ENCODE measurements at regions not wholly inside any gene's neighbourhood (a gene's known extent, or its start where the extent isn't known, plus 50 kb on each side); places are given as distances from the start of the nearest gene placed in this dataset.
"Not testable (repeated sequence)": the region's sequence is repeated elsewhere in the genome, so short reads cannot be mapped to it uniquely, and the experiment has no call there.

DNA sequence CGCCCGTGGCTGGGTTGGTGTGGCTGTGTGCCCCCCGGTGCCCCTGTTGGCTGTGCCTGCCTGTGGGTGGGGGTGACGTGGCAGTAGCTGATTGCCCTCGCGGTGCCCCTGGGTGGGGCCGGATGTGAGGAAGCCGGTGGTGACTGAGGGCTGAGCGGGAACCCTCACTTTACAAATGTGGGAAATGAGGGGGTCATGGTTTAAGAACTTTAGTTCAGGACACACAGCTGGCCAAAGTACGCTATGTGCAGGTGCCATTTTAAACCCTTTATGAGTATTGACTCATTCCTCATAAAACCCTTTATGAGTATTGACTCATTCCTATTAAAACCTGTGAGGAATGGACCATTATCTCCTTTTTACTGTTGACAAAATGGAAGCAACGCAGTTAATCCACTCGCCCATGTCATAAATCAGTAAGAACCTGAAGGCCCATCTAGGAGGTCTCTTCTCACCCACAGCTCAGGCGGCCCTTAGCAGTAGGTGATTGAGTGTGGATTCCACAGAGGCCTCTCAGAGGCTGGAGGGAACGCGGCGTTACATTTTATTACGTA is 290.1 kb upstream of the COBL start:
- Mint-ChIP-seq H3K27ac (ENCODE audit: low read depth) (no peak overlapping the region), H3K4me1 (no peaks in the 10 kb centered on the region), H3K9me3 (peaks cover 15% of the 10 kb centered on the region), H3K27me3 (no peaks in the 10 kb centered on the region), H3K36me3 (ENCODE audit: insufficient read depth) (no peaks in the 10 kb centered on the region), H3K4me3 (no peak overlapping the region)
- no peak for ATAC-seq (replicated peaks; ENCODE audit: extremely low read depth, poor library complexity, severe bottlenecking)
- no peak for DNase-seq (ENCODE audit: low spot score in 2 of 2)

DNA sequence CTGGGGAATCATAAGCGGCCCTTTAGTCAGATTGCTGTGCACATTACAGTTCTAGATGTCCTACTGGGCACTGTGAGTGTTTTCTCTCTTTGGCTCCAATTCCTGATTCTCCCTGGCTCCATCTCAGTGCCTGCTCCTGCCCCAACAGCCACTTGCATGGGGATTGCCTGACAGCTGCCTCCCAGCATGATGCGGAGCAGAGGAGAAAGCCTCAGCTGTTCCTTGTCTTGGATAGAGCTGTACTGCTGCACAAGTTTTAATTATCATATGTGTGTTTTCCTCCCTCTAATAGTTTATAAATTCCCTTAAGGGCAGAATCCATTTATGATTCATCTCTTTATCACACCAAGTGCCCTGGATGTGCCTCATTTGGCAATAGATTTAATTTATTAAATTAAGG is 285.8 kb upstream of the COBL start:
- H3K27me3 Mint-ChIP-seq, result no peaks in the 10 kb centered on the region
- DNase-seq (ENCODE audit: low spot score in 2 of 2) (no peak), ATAC-seq (replicated peaks; ENCODE audit: extremely low read depth, poor library complexity, severe bottlenecking) (no peak)
- H3K4me1 Mint-ChIP-seq, result no peaks in the 10 kb centered on the region
- H3K4me3 Mint-ChIP-seq, result no peak overlapping the region
- peaks cover 32% of the 10 kb centered on the region for H3K9me3 Mint-ChIP-seq
- no peaks in the 10 kb centered on the region for H3K36me3 Mint-ChIP-seq (ENCODE audit: insufficient read depth)
- no peak overlapping the region for H3K27ac Mint-ChIP-seq (ENCODE audit: low read depth)

- H3K4me3 Mint-ChIP-seq, result no peak overlapping the region
- no peaks in the 10 kb centered on the region for H3K27me3 Mint-ChIP-seq
- no peaks in the 10 kb centered on the region for H3K36me3 Mint-ChIP-seq (ENCODE audit: insufficient read depth)
- peaks cover 36% of the 10 kb centered on the region for H3K9me3 Mint-ChIP-seq
- DNase-seq (ENCODE audit: low spot score in 2 of 2), result no peak
- H3K4me1 Mint-ChIP-seq, result no peaks in the 10 kb centered on the region
- ATAC-seq (replicated peaks; ENCODE audit: extremely low read depth, poor library complexity, severe bottlenecking), result no peak
- no peak overlapping the region for H3K27ac Mint-ChIP-seq (ENCODE audit: low read depth)
Observed at GRCh38 chr7:51601461-51601860, 284.9 kb upstream of the COBL start.

- ATAC-seq (replicated peaks; ENCODE audit: extremely low read depth, poor library complexity, severe bottlenecking), result not testable (repeated sequence)
Observed at GRCh38 chr7:51599935-51600334, 283.3 kb upstream of the COBL start.

GRCh38 chr7:51593628-51594027 is 277.0 kb upstream of the COBL start:
- H3K9me3 Mint-ChIP-seq, result peaks cover 17% of the 10 kb centered on the region
- no peak overlapping the region for H3K4me3 Mint-ChIP-seq
- no peaks in the 10 kb centered on the region for H3K36me3 Mint-ChIP-seq (ENCODE audit: insufficient read depth)
- H3K27me3 Mint-ChIP-seq, result no peaks in the 10 kb centered on the region
- no peaks in the 10 kb centered on the region for H3K4me1 Mint-ChIP-seq
- ATAC-seq (replicated peaks; ENCODE audit: extremely low read depth, poor library complexity, severe bottlenecking) (no peak), DNase-seq (ENCODE audit: low spot score in 2 of 2) (no peak)
- no peak overlapping the region for H3K27ac Mint-ChIP-seq (ENCODE audit: low read depth)

More at GRCh38 chr7:51599935-51600334, 283.3 kb upstream of the COBL start:
- H3K9me3 Mint-ChIP-seq, result peaks cover 36% of the 10 kb centered on the region
- not testable (repeated sequence) for H3K36me3 Mint-ChIP-seq (ENCODE audit: insufficient read depth); H3K27ac Mint-ChIP-seq (ENCODE audit: low read depth); DNase-seq (ENCODE audit: low spot score in 2 of 2); H3K4me1 Mint-ChIP-seq; H3K27me3 Mint-ChIP-seq; H3K4me3 Mint-ChIP-seq

DNA sequence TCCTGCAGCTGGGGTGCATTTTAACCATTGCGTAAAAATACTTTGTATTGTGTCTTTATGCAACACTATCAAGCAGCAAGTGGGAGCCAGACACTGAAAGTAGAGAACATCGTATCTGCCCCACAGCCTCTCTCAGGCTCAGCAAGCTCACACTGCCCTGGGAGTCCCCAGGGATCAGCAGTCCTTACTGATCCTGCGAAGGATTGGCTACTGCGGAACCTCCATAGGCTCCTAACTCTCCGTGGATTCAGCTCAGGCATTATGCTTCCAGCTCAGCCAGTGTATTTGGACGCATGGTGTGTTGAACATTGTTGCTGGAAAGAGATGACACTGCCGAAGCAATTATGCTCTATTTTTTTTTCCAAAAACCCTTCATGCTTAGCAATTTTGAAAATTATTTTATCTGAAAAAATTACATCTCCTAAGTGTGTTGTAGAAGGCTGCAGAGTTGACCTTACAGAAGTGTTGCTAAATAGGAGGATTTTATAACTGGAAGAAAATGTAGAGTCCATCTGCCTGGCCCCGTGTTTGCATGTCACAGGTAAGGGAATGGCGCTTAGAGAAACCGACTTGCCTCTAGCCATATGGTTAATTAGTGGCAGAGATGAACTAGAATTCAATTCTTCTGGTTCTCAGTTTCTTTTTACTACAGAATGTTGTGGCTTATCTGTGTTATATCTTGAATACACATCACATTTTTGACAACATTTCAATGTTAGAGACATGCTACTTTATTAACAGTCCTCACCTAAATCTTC is 276.4 kb upstream of the COBL start:
- no peak for ATAC-seq (replicated peaks; ENCODE audit: extremely low read depth, poor library complexity, severe bottlenecking)
- Mint-ChIP-seq H3K4me3 (no peak overlapping the region), H3K4me1 (no peaks in the 10 kb centered on the region), H3K36me3 (ENCODE audit: insufficient read depth) (no peaks in the 10 kb centered on the region), H3K27ac (ENCODE audit: low read depth) (no peak overlapping the region), H3K27me3 (no peaks in the 10 kb centered on the region), H3K9me3 (peaks cover 16% of the 10 kb centered on the region)
- no peak for DNase-seq (ENCODE audit: low spot score in 2 of 2)

- no peaks in the 10 kb centered on the region for H3K27me3 Mint-ChIP-seq
- H3K36me3 Mint-ChIP-seq (ENCODE audit: insufficient read depth), result no peaks in the 10 kb centered on the region
- H3K4me1 Mint-ChIP-seq, result no peaks in the 10 kb centered on the region
- no peak overlapping the region for H3K4me3 Mint-ChIP-seq
- H3K9me3 Mint-ChIP-seq, result peaks cover 6% of the 10 kb centered on the region
- DNase-seq (ENCODE audit: low spot score in 2 of 2), result no peak
- no peak overlapping the region for H3K27ac Mint-ChIP-seq (ENCODE audit: low read depth)
- ATAC-seq (replicated peaks; ENCODE audit: extremely low read depth, poor library complexity, severe bottlenecking), result no peak
Observed at GRCh38 chr7:51591223-51591622, 274.6 kb upstream of the COBL start.

- no peaks in the 10 kb centered on the region for H3K4me1 Mint-ChIP-seq
- no peak overlapping the region for H3K4me3 Mint-ChIP-seq
- no peak for ATAC-seq (replicated peaks; ENCODE audit: extremely low read depth, poor library complexity, severe bottlenecking)
- H3K36me3 Mint-ChIP-seq (ENCODE audit: insufficient read depth), result no peaks in the 10 kb centered on the region
- peaks cover 6% of the 10 kb centered on the region for H3K9me3 Mint-ChIP-seq
- no peak overlapping the region for H3K27ac Mint-ChIP-seq (ENCODE audit: low read depth)
- DNase-seq (ENCODE audit: low spot score in 2 of 2), result no peak
- H3K27me3 Mint-ChIP-seq, result no peaks in the 10 kb centered on the region
Observed at GRCh38 chr7:51590746-51591145, 274.1 kb upstream of the COBL start.

DNA sequence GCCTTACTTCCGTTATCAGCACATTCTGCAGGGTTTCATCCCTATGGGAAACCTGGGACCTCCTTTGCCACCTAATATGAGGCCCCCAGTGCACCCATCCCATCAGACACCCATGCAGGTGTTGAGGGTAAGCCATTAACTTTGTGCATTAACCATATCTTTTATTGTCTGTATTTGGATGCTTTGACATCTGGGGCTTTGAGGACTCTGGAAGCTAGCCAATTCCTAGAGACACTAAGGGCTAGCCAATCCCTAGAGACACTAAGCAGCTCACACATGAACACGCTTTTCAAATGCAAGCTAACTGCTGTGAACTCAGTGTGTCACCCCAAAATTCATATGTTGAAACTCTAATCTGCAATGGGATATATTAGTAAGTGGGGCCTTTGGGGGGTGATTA is 272.5 kb upstream of the COBL start:
- Mint-ChIP-seq H3K27ac (ENCODE audit: low read depth) (no peak overlapping the region), H3K36me3 (ENCODE audit: insufficient read depth) (no peaks in the 10 kb centered on the region), H3K27me3 (no peaks in the 10 kb centered on the region), H3K4me1 (no peaks in the 10 kb centered on the region), H3K4me3 (no peak overlapping the region), H3K9me3 (peaks cover 8% of the 10 kb centered on the region)
- DNase-seq (ENCODE audit: low spot score in 2 of 2) (no peak), ATAC-seq (replicated peaks; ENCODE audit: extremely low read depth, poor library complexity, severe bottlenecking) (no peak)

- no peak for DNase-seq (ENCODE audit: low spot score in 2 of 2)
- H3K9me3 Mint-ChIP-seq, result peaks cover 19% of the 10 kb centered on the region
- no peaks in the 10 kb centered on the region for H3K36me3 Mint-ChIP-seq (ENCODE audit: insufficient read depth)
- H3K4me1 Mint-ChIP-seq, result no peaks in the 10 kb centered on the region
- no peak overlapping the region for H3K4me3 Mint-ChIP-seq
- H3K27me3 Mint-ChIP-seq, result no peaks in the 10 kb centered on the region
- H3K27ac Mint-ChIP-seq (ENCODE audit: low read depth), result no peak overlapping the region
- ATAC-seq (replicated peaks; ENCODE audit: extremely low read depth, poor library complexity, severe bottlenecking), result no peak
Observed at GRCh38 chr7:51587604-51588003, 271.0 kb upstream of the COBL start.

DNA sequence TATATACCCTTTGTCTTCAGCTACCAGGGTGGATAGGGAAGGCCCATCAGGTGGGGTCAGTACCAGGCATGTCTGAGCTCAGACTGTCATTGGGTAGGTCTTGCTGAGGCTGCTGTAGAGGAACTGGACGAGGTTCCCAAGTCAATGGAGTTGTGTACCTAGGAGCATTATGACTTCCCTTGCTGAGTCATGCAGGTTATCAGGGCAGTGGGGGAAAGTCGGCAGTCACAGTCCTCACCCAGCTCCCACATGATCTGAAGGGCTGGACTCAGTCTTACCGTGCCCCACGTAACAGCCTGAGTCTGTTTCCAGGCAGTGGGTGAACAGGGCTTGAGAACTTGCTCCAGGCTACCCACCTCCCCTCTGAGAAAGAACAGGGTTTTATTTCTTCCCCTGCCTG is 260.8 kb upstream of the COBL start:
- no peak for ATAC-seq (replicated peaks; ENCODE audit: extremely low read depth, poor library complexity, severe bottlenecking)
- Mint-ChIP-seq H3K27me3 (no peaks in the 10 kb centered on the region), H3K9me3 (peaks cover 32% of the 10 kb centered on the region), H3K4me3 (no peak overlapping the region), H3K4me1 (no peaks in the 10 kb centered on the region), H3K36me3 (ENCODE audit: insufficient read depth) (no peaks in the 10 kb centered on the region), H3K27ac (ENCODE audit: low read depth) (no peak overlapping the region)
- no peak for DNase-seq (ENCODE audit: low spot score in 2 of 2)

DNA sequence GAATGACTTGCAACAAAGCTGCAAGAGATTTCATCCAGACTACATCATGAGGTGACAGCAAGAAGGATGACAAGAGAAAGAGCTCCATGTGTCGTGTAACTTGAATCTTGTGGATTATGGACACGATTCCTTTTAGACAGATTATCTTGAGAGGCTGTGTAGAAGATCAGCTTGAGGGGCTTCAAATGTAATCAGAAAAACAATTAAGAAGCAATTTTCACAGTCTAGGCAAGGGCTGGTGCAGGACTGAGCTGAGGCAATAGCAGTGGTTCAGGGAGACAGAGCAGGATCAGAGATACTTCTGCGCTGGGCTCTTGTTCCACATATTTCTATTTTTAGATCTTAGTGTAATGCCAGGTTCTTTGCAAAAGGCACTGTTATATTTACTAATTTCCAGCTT is 253.0 kb upstream of the COBL start:
- Mint-ChIP-seq H3K4me1 (no peaks in the 10 kb centered on the region), H3K9me3 (peaks cover 19% of the 10 kb centered on the region), H3K27me3 (no peaks in the 10 kb centered on the region), H3K36me3 (ENCODE audit: insufficient read depth) (peaks cover 1% of the 10 kb centered on the region), H3K27ac (ENCODE audit: low read depth) (no peak overlapping the region), H3K4me3 (no peak overlapping the region)
- no peak for DNase-seq (ENCODE audit: low spot score in 2 of 2)
- no peak for ATAC-seq (replicated peaks; ENCODE audit: extremely low read depth, poor library complexity, severe bottlenecking)

DNA sequence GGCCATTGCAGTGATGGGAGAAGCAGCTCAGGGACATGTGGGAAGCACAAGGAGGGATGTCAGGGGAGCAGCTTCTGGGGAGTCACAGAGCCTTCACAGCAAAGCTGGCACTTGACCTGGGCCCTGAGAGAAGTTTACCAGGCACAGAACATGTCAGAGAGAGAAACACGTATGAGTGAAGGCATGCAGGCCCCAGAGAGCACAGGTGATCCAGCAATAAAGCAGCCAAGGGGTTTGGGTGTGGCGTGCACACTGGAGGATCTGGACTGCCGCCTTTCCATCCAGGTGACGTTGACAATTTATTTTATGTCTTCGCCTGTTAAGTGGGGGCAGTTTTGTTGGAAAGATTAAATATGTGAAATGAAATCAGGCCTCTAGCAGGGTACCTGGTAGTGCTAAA is 252.6 kb upstream of the COBL start:
- H3K27ac Mint-ChIP-seq (ENCODE audit: low read depth), result no peak overlapping the region
- peaks cover 15% of the 10 kb centered on the region for H3K9me3 Mint-ChIP-seq

More for the DNA sequence above, 252.6 kb upstream of the COBL start:
- Mint-ChIP-seq H3K4me1 (no peaks in the 10 kb centered on the region), H3K4me3 (no peak overlapping the region), H3K27me3 (no peaks in the 10 kb centered on the region), H3K36me3 (ENCODE audit: insufficient read depth) (peaks cover 1% of the 10 kb centered on the region)
- ATAC-seq (replicated peaks; ENCODE audit: extremely low read depth, poor library complexity, severe bottlenecking) (no peak), DNase-seq (ENCODE audit: low spot score in 2 of 2) (no peak)

Data from central memory CD8-positive, alpha-beta T cell (primary cell).